CD14-positive monocyte (primary cell): ENCODE measurements at regions not wholly inside any gene's neighbourhood (a gene's known extent, or its start where the extent isn't known, plus 50 kb on each side); places are given as distances from the start of the nearest gene placed in this dataset.

Experiments used
- DNase-seq, 3 donors: peaks; one replicate each; pipeline ENCODE4 v3.0.0-alpha.2; 2011 to 2022
- H2AFZ ChIP-seq: 2 replicates; pipeline ENCODE4 v1.6.0; 2012; ENCODE audit warnings: mild to moderate bottlenecking, low read depth, low read length, inconsistent platforms; ENCODE audit not compliant: insufficient read depth, poor library complexity, severe bottlenecking
- H3K27ac ChIP-seq, 2 donors: 1 replicate in 1 of 2; 2 replicates in 1 of 2; pipeline ENCODE4 v1.5.1; 2012 to 2013; ENCODE audit warnings: low read length in 2 of 2, control low read depth in 1 of 2, inconsistent platforms in 1 of 2, low read depth in 1 of 2, mild to moderate bottlenecking in 1 of 2
- H3K27me3 ChIP-seq, 2 donors: one replicate each; pipeline versions ENCODE4 v1.6.0 to v1.6.1; 2011 to 2013; ENCODE audit warnings: low read length in 2 of 2; ENCODE audit not compliant: control insufficient read depth in 2 of 2, insufficient read depth in 2 of 2
- H3K36me3 ChIP-seq, 2 donors: replicated peaks in 1 of 2; 1 replicate in 1 of 2; 2 replicates in 1 of 2; pipeline versions ENCODE4 v1.5.1 to v1.6.1; 2012 to 2013; ENCODE audit warnings: low read length in 2 of 2, control low read depth in 1 of 2, inconsistent platforms in 1 of 2, mild to moderate bottlenecking in 1 of 2; ENCODE audit not compliant: insufficient read depth in 2 of 2, control insufficient read depth in 1 of 2
- H3K4me1 ChIP-seq, 2 donors: 1 replicate in 1 of 2; 2 replicates in 1 of 2; pipeline versions ENCODE4 v1.5.1 to v1.6.1; 2012 to 2013; ENCODE audit warnings: low read length in 2 of 2, control low read depth in 1 of 2, inconsistent platforms in 1 of 2, mild to moderate bottlenecking in 1 of 2, moderate library complexity in 1 of 2; ENCODE audit not compliant: insufficient read depth in 2 of 2, control insufficient read depth in 1 of 2
- H3K4me2 ChIP-seq: replicated peaks from 2 replicates; pipeline ENCODE3; 2012; ENCODE audit warnings: low read length, moderate library complexity, mild to moderate bottlenecking; ENCODE audit not compliant: poor library complexity, severe bottlenecking; ENCODE audit errors: extremely low read depth
- H3K4me3 ChIP-seq, 3 experiments: fragments of 200-600 bp in 1 of 3; sonication (generic) in 1 of 3; replicated peaks in 1 of 3; 1 replicate in 2 of 3; 2 replicates in 1 of 3; pipeline ENCODE4 v1.5.1; 2011 to 2013; ENCODE audit warnings: low read length in 3 of 3, mild to moderate bottlenecking in 3 of 3, control low read depth in 2 of 3, low read depth in 2 of 3, inconsistent platforms in 1 of 3, moderate library complexity in 1 of 3
- H3K79me2 ChIP-seq: 2 replicates; pipeline ENCODE4 v1.6.0; 2012; ENCODE audit warnings: mild to moderate bottlenecking, control low read depth, inconsistent platforms, low read length, moderate library complexity; ENCODE audit not compliant: insufficient read depth
- H3K9ac ChIP-seq: 2 replicates; pipeline ENCODE4 v1.6.0; 2017; ENCODE audit warnings: low read length, mild to moderate bottlenecking; ENCODE audit not compliant: insufficient read depth, poor library complexity, severe bottlenecking
- H3K9me3 ChIP-seq, 2 donors: replicated peaks in 1 of 2; 1 replicate in 1 of 2; 2 replicates in 1 of 2; pipeline versions ENCODE4 v1.5.1 to v1.6.1; 2012 to 2013; ENCODE audit warnings: low read length in 2 of 2, control low read depth in 1 of 2; ENCODE audit not compliant: control insufficient read depth in 1 of 2, insufficient read depth in 1 of 2
- H4K20me1 ChIP-seq: 2 replicates; pipeline ENCODE4 v1.6.0; 2012; ENCODE audit warnings: mild to moderate bottlenecking, low read length, control low read depth, moderate library complexity; ENCODE audit not compliant: insufficient read depth
- H3K27ac Mint-ChIP-seq, 7 donors: one replicate each; pipeline ENCODE4 v1.8.0; 2020; ENCODE audit warnings: mild to moderate bottlenecking in 7 of 7, mixed read lengths in 7 of 7, moderate library complexity in 6 of 7, inconsistent platforms in 2 of 7
- H3K27me3 Mint-ChIP-seq, 3 donors: one replicate each; pipeline ENCODE4 v1.8.0; 2021 to 2022; ENCODE audit warnings: low read depth in 3 of 3, mild to moderate bottlenecking in 3 of 3, mixed read lengths in 3 of 3, moderate library complexity in 3 of 3, inconsistent platforms in 1 of 3
- H3K36me3 Mint-ChIP-seq, 2 donors: one replicate each; pipeline ENCODE4 v1.8.0; 2020; ENCODE audit warnings: mixed read lengths in 2 of 2, inconsistent platforms in 1 of 2, mild to moderate bottlenecking in 1 of 2
- H3K4me1 Mint-ChIP-seq: one replicate; pipeline ENCODE4 v1.8.0; 2020; ENCODE audit warnings: mild to moderate bottlenecking, mixed read lengths
- H3K4me3 Mint-ChIP-seq, 2 donors: one replicate each; pipeline ENCODE4 v1.8.0; 2020; ENCODE audit warnings: mild to moderate bottlenecking in 2 of 2, mixed read lengths in 2 of 2, moderate library complexity in 1 of 2
- H3K9me3 Mint-ChIP-seq, 7 donors: one replicate each; pipeline ENCODE4 v1.8.0; 2020 to 2022; ENCODE audit warnings: mixed read lengths in 7 of 7, mild to moderate bottlenecking in 6 of 7, moderate library complexity in 6 of 7, inconsistent platforms in 2 of 7
- CTCF ChIP-seq: fragments of 200-600 bp; IDR thresholded peaks from one replicate; pipeline ENCODE4 v1.8.0; 2022; ENCODE audit warnings: antibody characterized with exemption, mild to moderate bottlenecking
- WGBS: methylation state at CpG from one replicate; pipeline ENCODE4 v1.1.5; 2013; ENCODE audit warnings: missing lambda C conversion rate; ENCODE audit not compliant: insufficient coverage; 5-methylcytosine and 5-hydroxymethylcytosine counted together
- intact Hi-C, 2 donors: fragments of 100-400 bp; cut with micrococcal nuclease; formaldehyde crosslinking; loops; one replicate each; pipeline versions ENCODE4 v1.15.0 to v1.15.1; 2023

- no peak overlapping the region for H3K4me3 ChIP-seq
- no peak for TF ChIP-seq CTCF
- Mint-ChIP-seq H3K27me3 (peaks cover 9 to 20% (median 10%) of the 10 kb centered on the region in 3 donors), H3K36me3 (no peaks in the 10 kb centered on the region), H3K9me3 (no peaks in the 10 kb centered on the region), H3K27ac (no peak overlapping the region), H3K4me1 (no peaks in the 10 kb centered on the region), H3K4me3 (no peak overlapping the region)
- H2AFZ ChIP-seq, result no peak overlapping the region
- H3K4me2 ChIP-seq, result no peak overlapping the region
- WGBS, result 57% methylated on average over 4 of the region's 5 CpGs
- no peaks in the 10 kb centered on the region for H3K36me3 ChIP-seq
- H3K27ac ChIP-seq, result no peak overlapping the region
- intact Hi-C loops, result no loop called here
- no peaks in the 10 kb centered on the region for H3K4me1 ChIP-seq
- H3K9me3 ChIP-seq, result no peaks in the 10 kb centered on the region
- no peaks in the 10 kb centered on the region for H3K79me2 ChIP-seq
- no peaks in the 10 kb centered on the region for H4K20me1 ChIP-seq
- H3K9ac ChIP-seq, result no peak overlapping the region
- peaks cover 0 to 2% of the 10 kb centered on the region in 2 donors for H3K27me3 ChIP-seq
- DNase-seq, result no peak
These were observed 219.9 kb upstream of the SSTR4 start for GRCh38 chr20:22815206-22815551.

DNA sequence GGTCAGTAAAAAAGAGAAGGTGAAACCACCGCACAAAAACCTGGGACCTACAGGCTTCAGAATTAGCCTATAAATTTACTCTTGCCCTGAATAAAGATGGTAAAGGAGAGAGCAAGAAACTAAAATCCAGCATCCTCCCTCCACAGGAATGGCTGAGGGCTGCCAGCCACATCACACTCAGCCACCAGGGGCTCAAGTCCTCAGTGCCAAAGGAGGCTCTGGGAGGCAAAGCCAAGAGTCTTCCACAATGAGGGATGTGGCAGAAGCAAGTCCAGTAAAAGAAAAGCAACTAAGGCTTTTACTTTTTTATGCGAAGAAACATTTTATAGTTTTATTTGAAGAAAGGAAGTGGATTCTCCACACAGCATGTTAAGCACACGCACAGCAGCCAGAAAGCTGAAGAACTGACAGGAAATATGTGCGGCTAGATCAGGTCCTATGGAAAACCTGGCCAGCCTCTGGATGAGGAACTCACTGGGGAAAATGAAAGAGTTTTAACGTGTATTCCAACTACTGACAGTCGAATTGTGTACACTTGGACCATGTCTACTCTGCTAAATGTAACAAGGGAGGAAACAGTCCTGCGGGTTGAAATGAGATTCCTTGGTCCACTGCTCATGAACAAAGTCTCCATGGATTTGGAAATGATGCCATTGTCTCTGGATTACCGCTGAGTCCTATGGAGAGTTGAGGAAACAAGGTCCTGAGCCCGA, 219.4 kb upstream of the SSTR4 start:
- no peaks in the 10 kb centered on the region for H3K36me3 Mint-ChIP-seq
- H4K20me1 ChIP-seq, result no peaks in the 10 kb centered on the region
- no peaks in the 10 kb centered on the region for H3K79me2 ChIP-seq
- WGBS, result 13% methylated on average over 5 of the region's 9 CpGs
- TF ChIP-seq CTCF, result no peak
- DNase-seq, result no peak
- no peak overlapping the region for H3K4me3 Mint-ChIP-seq
- no peaks in the 10 kb centered on the region for H3K9me3 ChIP-seq
- H3K36me3 ChIP-seq, result no peaks in the 10 kb centered on the region
- H3K27ac ChIP-seq, result no peak overlapping the region
- no peaks in the 10 kb centered on the region for H3K4me1 Mint-ChIP-seq
- no peaks in the 10 kb centered on the region for H3K4me1 ChIP-seq
- no peaks in the 10 kb centered on the region for H3K9me3 Mint-ChIP-seq
- intact Hi-C loops, result no loop called here
- H3K27me3 Mint-ChIP-seq, result peaks cover 8 to 20% (median 9%) of the 10 kb centered on the region in 3 donors
- peaks cover 0 to 2% of the 10 kb centered on the region in 2 donors for H3K27me3 ChIP-seq
- H3K9ac ChIP-seq, result no peak overlapping the region
- H2AFZ ChIP-seq, result no peak overlapping the region
- H3K4me3 ChIP-seq, result no peak overlapping the region
- H3K4me2 ChIP-seq, result no peak overlapping the region
- H3K27ac Mint-ChIP-seq, result no peak overlapping the region
